Small intestine (tissue), 7 donors: ENCODE measurements at regions not wholly inside any gene's neighbourhood (a gene's known extent, or its start where the extent isn't known, plus 50 kb on each side); places are given as distances from the start of the nearest gene placed in this dataset.

ENCODE experiments used
- DNase-seq, 2 donors: peaks; one replicate each; pipeline versions ENCODE4 v3.0.0 to v3.0.0-alpha.2; 2013
- FAIRE-seq: peaks from 2 replicates; lab custom pipeline; 2012; peaks lifted over from hg19 to GRCh38; lab: Jason Lieb, UNC
- H3K27ac ChIP-seq, 3 donors: one replicate each; pipeline ENCODE4 v1.5.1; 2013; ENCODE audit warnings: low read length in 2 of 3, mild to moderate bottlenecking in 2 of 3, control low read depth in 1 of 3, inconsistent platforms in 1 of 3, low read depth in 1 of 3, moderate library complexity in 1 of 3
- H3K27me3 ChIP-seq, 3 donors: one replicate each; pipeline ENCODE4 v1.6.1; 2013; ENCODE audit warnings: low read length in 3 of 3, inconsistent platforms in 1 of 3; ENCODE audit not compliant: control insufficient read depth in 3 of 3, insufficient read depth in 3 of 3
- H3K36me3 ChIP-seq, 3 donors: one replicate each; pipeline ENCODE4 v1.6.1; 2013; ENCODE audit warnings: low read length in 3 of 3, inconsistent platforms in 1 of 3, low read depth in 1 of 3, mild to moderate bottlenecking in 1 of 3, moderate library complexity in 1 of 3; ENCODE audit not compliant: control insufficient read depth in 3 of 3, insufficient read depth in 2 of 3
- H3K4me1 ChIP-seq, 3 donors: one replicate each; pipeline ENCODE4 v1.6.1; 2013; ENCODE audit warnings: low read length in 2 of 3, inconsistent platforms in 1 of 3, low read depth in 1 of 3, mild to moderate bottlenecking in 1 of 3, moderate library complexity in 1 of 3; ENCODE audit not compliant: control insufficient read depth in 3 of 3, insufficient read depth in 2 of 3
- H3K4me3 ChIP-seq, 3 donors: one replicate each; pipeline ENCODE4 v1.5.1; 2013; ENCODE audit warnings: low read length in 3 of 3, control low read depth in 1 of 3, inconsistent platforms in 1 of 3, low read depth in 1 of 3, mild to moderate bottlenecking in 1 of 3, moderate library complexity in 1 of 3
- H3K9me3 ChIP-seq, 2 donors: one replicate each; pipeline ENCODE4 v1.6.1; 2013; ENCODE audit warnings: low read depth in 1 of 2, low read length in 1 of 2; ENCODE audit not compliant: control insufficient read depth in 2 of 2, insufficient read depth in 1 of 2
- WGBS, 3 donors: extraction: QIAGEN DNeasy Blood & Tissue Kit; methylation state at CpG; one replicate each; pipeline ENCODE4 v1.1.7; 2013; 5-methylcytosine and 5-hydroxymethylcytosine counted together
- donor health status: healthy with polysubstance abuse.
- donor health status: control.
- donor health status: control.
- donor health status: Bipolar disorder and iron deficiency.
- donor health status: healthy.

DNA sequence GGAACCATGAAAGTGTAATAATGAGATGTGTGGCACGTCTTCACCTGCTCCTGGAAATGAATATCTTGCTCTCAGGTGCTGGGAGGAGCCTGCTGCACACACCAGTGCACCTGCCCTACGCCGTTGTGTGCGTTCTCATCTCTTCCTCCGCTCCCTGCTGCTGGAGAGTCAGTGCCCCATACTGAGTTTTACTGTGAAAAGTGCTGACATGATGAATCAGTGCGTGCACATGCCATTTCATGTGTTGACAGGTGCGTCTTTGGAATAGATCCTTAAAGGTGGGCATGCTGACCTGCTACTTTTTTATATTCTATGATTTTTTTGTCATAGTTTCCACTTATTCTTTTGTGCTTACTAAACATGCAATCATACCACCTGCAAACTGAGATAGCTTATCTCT lies 1015.8 kb downstream of the BRD1 start:
- FAIRE-seq: no peak
- 53 to 79% (median 68%) methylated on average over 7 of the region's 7 CpGs for WGBS, 3 donors
- no peaks in the 10 kb centered on the region for H3K27me3 ChIP-seq

DNA sequence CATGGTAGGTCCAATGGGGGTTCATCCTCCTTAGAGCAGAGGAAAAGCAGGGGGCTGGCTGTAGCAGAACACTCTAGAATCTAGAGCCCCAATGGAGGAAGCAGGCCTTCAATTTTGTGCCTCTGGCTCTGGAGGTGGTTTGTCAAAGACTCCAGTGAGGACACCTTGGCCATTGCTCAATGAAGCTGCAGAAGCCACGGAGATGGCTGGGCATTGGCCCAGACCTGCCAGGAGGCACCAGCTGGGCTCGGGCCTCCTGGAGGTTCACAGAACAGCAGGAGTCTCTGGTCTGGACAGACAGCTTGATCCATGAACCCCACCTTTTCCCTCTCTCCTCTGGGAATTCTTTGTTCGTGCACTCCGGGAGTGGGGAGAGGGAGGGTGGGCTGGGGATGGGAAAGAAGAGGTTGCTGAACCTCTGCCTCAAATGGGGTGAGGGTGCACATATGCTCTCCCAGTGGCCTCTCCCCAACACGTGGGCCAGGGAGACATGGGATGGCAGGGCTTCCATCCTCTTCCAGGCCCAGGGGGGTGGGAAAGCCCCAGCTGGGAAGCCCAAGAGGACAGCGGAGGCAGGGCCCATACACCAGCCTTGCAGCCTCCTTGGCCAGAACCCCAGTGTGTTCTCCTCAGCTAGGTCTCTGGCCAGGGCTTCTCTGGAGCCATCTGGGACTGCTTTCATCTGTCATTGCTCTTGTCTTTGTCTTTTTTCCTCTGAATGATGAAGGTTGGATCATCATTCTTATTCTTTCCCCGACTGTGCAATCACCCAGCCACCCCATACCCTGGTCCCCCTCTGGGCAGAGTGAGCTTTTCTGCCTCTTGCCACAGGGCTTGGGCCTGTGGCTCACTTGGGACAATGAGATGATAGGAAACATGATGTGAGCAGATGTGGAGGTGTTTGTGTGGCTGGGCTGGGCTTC lies 1019.4 kb downstream of the BRD1 start:
- DNase-seq: no peak
- Histone ChIP-seq H3K27ac (no peak overlapping the region), H3K4me1 (no peaks in the 10 kb centered on the region), H3K36me3 (no peaks in the 10 kb centered on the region), H3K27me3 (no peaks in the 10 kb centered on the region), H3K9me3 (no peaks in the 10 kb centered on the region), H3K4me3 (no peak overlapping the region)
- 78 to 83% (median 83%) methylated on average over 5 to 7 of the region's 7 CpGs for WGBS, 3 donors
- FAIRE-seq: no peak

More for the DNA sequence above, 1015.8 kb downstream of the BRD1 start:
- Histone ChIP-seq H3K27ac (no peak overlapping the region), H3K4me3 (no peak overlapping the region), H3K9me3 (no peaks in the 10 kb centered on the region), H3K36me3 (no peaks in the 10 kb centered on the region), H3K4me1 (no peaks in the 10 kb centered on the region)
- no peak for DNase-seq

DNA sequence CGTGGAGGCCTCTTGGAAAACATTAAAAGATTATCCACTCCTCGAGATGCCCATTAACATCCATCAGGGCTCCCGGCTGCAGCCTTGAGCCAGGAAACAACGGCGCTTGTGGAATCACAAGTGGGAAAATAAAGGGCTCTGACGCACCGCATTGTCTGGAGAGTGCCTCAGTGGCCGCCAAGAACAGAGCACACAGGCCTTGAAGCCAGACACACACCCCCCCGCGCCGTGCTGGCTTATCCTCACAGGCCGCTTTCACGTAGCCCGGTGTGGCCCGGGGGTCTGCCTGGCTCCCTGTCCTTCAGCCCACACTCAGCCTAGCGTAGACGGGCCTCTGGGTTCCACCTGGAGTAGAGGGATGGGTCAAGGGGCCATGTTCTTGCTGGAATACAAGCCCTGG lies 1020.5 kb downstream of the BRD1 start:
- H3K9me3 ChIP-seq: no peaks in the 10 kb centered on the region
- H3K27ac ChIP-seq: no peak overlapping the region
- no peaks in the 10 kb centered on the region for H3K4me1 ChIP-seq
- no peaks in the 10 kb centered on the region for H3K36me3 ChIP-seq
- H3K27me3 ChIP-seq: peaks cover 0 to under 1% (median 0%) of the 10 kb centered on the region in 3 donors
- DNase-seq: no peak
- no peak overlapping the region for H3K4me3 ChIP-seq
- FAIRE-seq: no peak
- 85 to 88% (median 87%) methylated on average over 17 of the region's 17 CpGs for WGBS, 3 donors

DNA sequence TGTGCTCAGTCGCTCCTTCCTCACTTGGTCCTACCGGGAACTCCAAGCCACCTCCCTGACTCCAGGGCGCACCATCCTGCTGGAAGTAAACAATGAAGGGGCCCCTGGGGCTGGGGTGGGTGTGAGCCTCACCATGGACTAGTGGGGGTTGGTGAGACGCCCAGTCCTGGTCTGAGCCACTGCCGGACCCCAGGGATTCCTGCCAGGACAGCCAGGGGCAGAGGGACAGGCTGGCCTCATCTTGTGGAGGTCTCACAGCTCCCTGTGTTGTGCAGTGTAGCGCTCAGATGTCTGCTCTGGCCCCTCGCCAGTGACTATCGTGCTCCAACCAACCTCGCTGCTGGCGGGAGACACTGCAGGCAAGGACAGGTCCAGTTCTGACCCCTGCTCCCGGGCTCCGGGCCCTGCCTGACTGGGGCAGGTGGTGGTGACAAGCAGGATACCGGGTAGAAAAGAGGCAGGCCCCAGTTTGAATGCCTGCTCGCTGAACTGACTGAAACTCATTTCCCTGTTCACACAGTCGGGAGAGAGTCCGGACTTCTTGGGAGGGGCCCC lies 1021.4 kb downstream of the BRD1 start:
- no peaks in the 10 kb centered on the region for H3K36me3 ChIP-seq
- FAIRE-seq: no peak
- DNase-seq: no peak
- 52 to 69% (median 55%) methylated on average over 15 to 16 of the region's 16 CpGs for WGBS, 3 donors
- H3K4me1 ChIP-seq: no peaks in the 10 kb centered on the region
- no peak overlapping the region for H3K27ac ChIP-seq
- H3K9me3 ChIP-seq: no peaks in the 10 kb centered on the region
- no peak overlapping the region for H3K4me3 ChIP-seq
- H3K27me3 ChIP-seq: peaks cover 0 to 2% (median 0%) of the 10 kb centered on the region in 3 donors

DNA sequence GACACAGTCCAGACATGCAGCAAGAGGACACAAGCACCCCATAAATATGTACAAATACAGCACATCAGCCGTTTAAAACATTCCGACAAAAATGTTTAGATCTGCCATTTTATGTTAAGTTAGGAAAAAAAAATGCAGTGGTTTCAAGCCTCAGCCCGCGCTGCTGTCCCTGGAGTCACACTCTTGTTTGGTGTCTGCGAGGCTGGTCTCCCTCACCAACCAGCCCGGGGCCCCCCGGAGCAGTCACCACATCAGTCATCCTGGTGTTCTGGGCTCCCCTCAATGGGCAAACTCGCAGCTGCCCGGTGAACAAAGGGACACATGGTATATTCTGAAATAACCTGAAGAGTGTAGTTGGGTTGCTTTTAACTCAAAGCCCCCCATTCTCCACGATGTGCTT lies 1022.2 kb downstream of the BRD1 start:
- Histone ChIP-seq H3K27ac (no peak overlapping the region), H3K4me3 (no peak overlapping the region), H3K4me1 (no peaks in the 10 kb centered on the region), H3K36me3 (no peaks in the 10 kb centered on the region), H3K9me3 (no peaks in the 10 kb centered on the region), H3K27me3 (peaks cover 0 to 2% (median 0%) of the 10 kb centered on the region in 3 donors)
- DNase-seq (no peak), FAIRE-seq (no peak)
- 81 to 85% (median 85%) methylated on average over 10 of the region's 10 CpGs for WGBS, 3 donors

DNA sequence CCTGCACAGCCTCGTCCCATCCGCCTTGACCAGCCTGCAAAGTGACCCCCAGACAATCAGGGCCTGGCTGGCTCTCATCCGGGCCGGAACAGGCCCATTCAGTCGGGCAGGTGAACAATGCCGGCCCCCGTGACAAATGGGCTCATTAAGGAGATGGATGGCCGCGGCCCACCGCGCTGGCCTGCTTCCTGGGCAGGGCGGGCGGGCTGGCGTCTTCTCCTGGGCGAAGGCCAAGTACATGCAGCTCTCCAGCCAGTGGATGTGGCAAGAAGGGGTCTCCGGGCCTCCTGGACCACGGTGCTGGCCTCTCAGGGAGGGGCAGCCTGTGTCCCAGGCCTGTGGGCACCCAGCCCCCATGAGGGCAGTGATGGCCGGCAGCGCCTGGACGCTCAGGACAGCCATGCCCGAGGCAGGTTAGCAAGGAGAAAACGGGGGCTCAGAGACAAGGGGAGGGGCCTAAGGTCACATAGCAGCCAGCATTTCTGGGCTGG lies 1022.8 kb downstream of the BRD1 start:
- no peaks in the 10 kb centered on the region for H3K4me1 ChIP-seq
- DNase-seq (no peak), FAIRE-seq (no peak)
- peaks cover 0 to 2% (median 0%) of the 10 kb centered on the region in 3 donors for H3K27me3 ChIP-seq
- no peak overlapping the region for H3K27ac ChIP-seq
- H3K4me3 ChIP-seq: no peak overlapping the region
- H3K36me3 ChIP-seq: no peaks in the 10 kb centered on the region
- no peaks in the 10 kb centered on the region for H3K9me3 ChIP-seq
- WGBS, 3 donors: 66 to 73% (median 71%) methylated on average over 18 to 22 of the region's 22 CpGs

DNA sequence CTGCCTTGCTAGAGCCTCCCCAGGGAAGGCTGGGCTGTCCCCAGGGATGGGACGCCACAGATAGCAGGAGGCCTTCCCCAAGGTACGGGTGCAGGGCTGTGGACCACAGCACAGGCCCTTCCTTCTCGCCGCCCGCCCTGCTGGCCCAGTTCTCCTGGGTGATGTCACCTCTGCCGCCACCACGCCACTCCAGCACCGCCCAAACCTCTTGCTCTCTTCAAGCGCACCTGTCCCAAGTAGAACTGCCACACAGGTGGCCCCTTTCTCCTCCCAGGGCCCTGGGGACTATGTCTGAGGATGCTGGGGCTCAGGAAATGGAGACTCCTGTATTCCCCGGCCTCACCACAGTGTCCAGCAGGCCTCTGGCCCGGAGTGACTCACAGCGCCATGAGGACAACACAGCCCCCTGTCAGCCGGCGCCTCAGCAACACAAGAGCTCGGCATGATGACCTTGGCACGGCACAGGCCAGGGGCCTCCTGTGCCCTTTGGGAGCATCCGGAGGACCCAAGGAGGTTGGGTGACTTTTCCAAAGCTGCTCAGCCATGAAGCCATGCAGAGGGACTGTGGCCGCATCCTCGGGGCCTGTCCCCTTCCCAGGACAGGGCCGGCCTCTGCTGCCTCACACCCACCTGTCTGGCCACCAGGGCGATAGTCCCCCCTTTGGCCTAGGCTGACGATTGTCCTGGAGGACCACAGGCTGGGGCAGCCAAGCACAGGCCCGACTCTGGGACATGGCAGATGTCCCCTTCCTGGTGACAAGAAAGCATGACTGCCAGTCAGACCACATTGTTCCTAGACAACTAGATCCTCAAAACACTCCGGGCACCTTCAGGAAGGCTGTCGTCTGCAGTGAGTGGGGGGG lies 1023.5 kb downstream of the BRD1 start:
- FAIRE-seq: no peak
- WGBS, 3 donors: 75 to 87% (median 80%) methylated on average over 23 to 25 of the region's 25 CpGs
- H3K27me3 ChIP-seq: peaks cover 0 to 2% (median 0%) of the 10 kb centered on the region in 3 donors

More for the DNA sequence above, 1023.5 kb downstream of the BRD1 start:
- no peaks in the 10 kb centered on the region for H3K9me3 ChIP-seq
- DNase-seq: no peak
- H3K27ac ChIP-seq: no peak overlapping the region
- no peaks in the 10 kb centered on the region for H3K4me1 ChIP-seq
- H3K4me3 ChIP-seq: no peak overlapping the region
- no peaks in the 10 kb centered on the region for H3K36me3 ChIP-seq
